OCI-LY3 (cell line): ENCODE measurements at regions not wholly inside any gene's neighbourhood (a gene's known extent, or its start where the extent isn't known, plus 50 kb on each side); places are given as distances from the start of the nearest gene placed in this dataset.

Source experiments
- H2AFZ ChIP-seq: fragments of 200-600, 300-600 bp; shearing (Covaris generic); 2 replicates; pipeline ENCODE4 v1.6.0; 2014; ENCODE audit warnings: antibody characterized with exemption, low read depth, low read length
- H3K27ac ChIP-seq: fragments of 200-600, 300-600 bp; sonication (generic); 2 replicates; pipeline ENCODE4 v1.5.1; 2014; ENCODE audit warnings: mild to moderate bottlenecking, low read length, moderate library complexity, mixed read lengths
- H3K27me3 ChIP-seq: fragments of 200-600, 300-600 bp; sonication (generic); 2 replicates; pipeline ENCODE4 v1.6.1; 2014; ENCODE audit warnings: low read depth, low read length, mixed read lengths
- H3K36me3 ChIP-seq: fragments of 200-600, 300-600 bp; sonication (generic); replicated peaks from 2 replicates; pipeline ENCODE3; 2014; ENCODE audit warnings: low read depth, low read length, mixed read lengths
- H3K4me1 ChIP-seq: fragments of 300-600, 200-600 bp; sonication (generic); 2 replicates; pipeline ENCODE4 v1.6.1; 2014; ENCODE audit warnings: low read length, mixed read lengths
- H3K4me2 ChIP-seq: fragments of 200-600, 300-600 bp; sonication (generic); 2 replicates; pipeline ENCODE4 v1.6.1; 2014; ENCODE audit warnings: low read length, mixed read lengths
- H3K4me3 ChIP-seq: fragments of 300-600, 200-600 bp; sonication (generic); 2 replicates; pipeline ENCODE4 v1.5.1; 2014; ENCODE audit warnings: antibody characterized with exemption, mild to moderate bottlenecking, low read length, moderate library complexity
- H3K79me2 ChIP-seq: fragments of 300-600, 200-600 bp; shearing (Covaris generic); 2 replicates; pipeline ENCODE4 v1.6.1; 2014; ENCODE audit warnings: mild to moderate bottlenecking, low read length, mixed read lengths
- H3K9ac ChIP-seq: fragments of 300-600, 200-600 bp; shearing (Covaris generic); 2 replicates; pipeline ENCODE4 v1.6.0; 2014; ENCODE audit warnings: mild to moderate bottlenecking, low read length, moderate library complexity
- H3K9me3 ChIP-seq: fragments of 200-600, 300-600 bp; shearing (Covaris generic); 2 replicates; pipeline ENCODE4 v1.6.1; 2014; ENCODE audit warnings: low read length, mixed read lengths; ENCODE audit not compliant: insufficient read depth
- H4K20me1 ChIP-seq: fragments of 200-600, 300-600 bp; sonication (generic); 2 replicates; pipeline ENCODE4 v1.6.1; 2016; ENCODE audit warnings: low read length, mixed read lengths; ENCODE audit not compliant: insufficient read depth
- EZH2phosphoT487 ChIP-seq: fragments of 200-600 bp; shearing (Covaris generic); IDR thresholded peaks from 2 replicates; pipeline ENCODE4 v1.6.1; 2018; ENCODE audit warnings: antibody characterized with exemption, mixed run types, low read depth
- TF ChIP-seq, protein P1 (sequence below): fragments of 200-600, 300-600 bp; sonication (generic); IDR thresholded peaks from 2 replicates; pipeline ENCODE4 v1.5.1; 2014; ENCODE audit warnings: antibody characterized with exemption, low read length, low read depth

DNA sequence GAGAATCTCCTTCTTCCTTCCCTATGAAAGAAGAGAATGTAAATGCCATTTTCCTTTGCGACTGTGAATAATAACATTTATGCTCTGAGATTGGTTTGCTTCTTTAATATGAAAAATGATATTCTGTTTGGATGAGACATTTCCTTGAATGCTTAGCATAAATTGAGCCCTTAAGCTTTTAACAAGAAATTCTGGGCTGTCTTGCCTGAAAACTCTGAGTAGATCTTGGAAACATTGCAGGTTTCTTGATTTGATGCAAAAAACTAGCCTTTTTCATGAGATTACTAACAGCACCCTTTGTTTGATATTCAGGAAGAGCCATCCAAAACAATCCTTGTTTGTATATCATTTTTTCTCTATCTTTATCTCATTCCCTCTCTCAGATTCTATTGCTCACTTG lies 272.5 kb downstream of the TMEM38B start:
- H3K9ac ChIP-seq, result no peak overlapping the region
- no peaks in the 10 kb centered on the region for H3K36me3 ChIP-seq
- no peaks in the 10 kb centered on the region for H3K79me2 ChIP-seq
- H3K4me3 ChIP-seq, result no peak overlapping the region
- peaks cover 49% of the 10 kb centered on the region for H3K27me3 ChIP-seq
- no peak overlapping the region for H2AFZ ChIP-seq
- no peaks in the 10 kb centered on the region for H3K9me3 ChIP-seq
- peaks cover 3% of the 10 kb centered on the region; the same call in 1 of the 2 replicates for H4K20me1 ChIP-seq
- peaks cover 70% of the 10 kb centered on the region for H3K4me1 ChIP-seq
- TF ChIP-seq, protein P1, sequence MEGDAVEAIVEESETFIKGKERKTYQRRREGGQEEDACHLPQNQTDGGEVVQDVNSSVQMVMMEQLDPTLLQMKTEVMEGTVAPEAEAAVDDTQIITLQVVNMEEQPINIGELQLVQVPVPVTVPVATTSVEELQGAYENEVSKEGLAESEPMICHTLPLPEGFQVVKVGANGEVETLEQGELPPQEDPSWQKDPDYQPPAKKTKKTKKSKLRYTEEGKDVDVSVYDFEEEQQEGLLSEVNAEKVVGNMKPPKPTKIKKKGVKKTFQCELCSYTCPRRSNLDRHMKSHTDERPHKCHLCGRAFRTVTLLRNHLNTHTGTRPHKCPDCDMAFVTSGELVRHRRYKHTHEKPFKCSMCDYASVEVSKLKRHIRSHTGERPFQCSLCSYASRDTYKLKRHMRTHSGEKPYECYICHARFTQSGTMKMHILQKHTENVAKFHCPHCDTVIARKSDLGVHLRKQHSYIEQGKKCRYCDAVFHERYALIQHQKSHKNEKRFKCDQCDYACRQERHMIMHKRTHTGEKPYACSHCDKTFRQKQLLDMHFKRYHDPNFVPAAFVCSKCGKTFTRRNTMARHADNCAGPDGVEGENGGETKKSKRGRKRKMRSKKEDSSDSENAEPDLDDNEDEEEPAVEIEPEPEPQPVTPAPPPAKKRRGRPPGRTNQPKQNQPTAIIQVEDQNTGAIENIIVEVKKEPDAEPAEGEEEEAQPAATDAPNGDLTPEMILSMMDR, result no peak
- TF ChIP-seq EZH2phosphoT487, result no peak
- H3K27ac ChIP-seq, result no peak overlapping the region
- H3K4me2 ChIP-seq, result no peak overlapping the region

DNA sequence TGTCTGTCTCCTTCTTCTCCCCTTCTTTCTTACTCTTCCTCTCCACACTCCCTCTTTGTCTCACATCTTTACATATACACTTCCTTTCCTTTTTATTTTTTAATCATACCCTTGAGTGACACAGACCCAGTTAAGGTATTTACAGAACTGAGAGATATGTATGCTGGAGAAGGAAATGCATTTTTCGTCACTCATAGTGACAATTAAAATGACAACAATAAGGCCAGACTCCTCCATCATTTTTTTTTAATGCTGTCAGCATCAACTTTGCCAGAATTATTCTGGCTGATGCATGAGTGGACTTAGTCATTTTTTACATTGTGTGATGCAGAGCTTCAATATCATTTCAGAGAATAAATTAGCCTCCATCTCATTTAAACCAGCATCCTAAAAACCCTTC lies 272.9 kb downstream of the TMEM38B start:
- Histone ChIP-seq H3K9me3 (no peaks in the 10 kb centered on the region), H3K4me3 (no peak overlapping the region), H3K27ac (no peak overlapping the region), H3K36me3 (no peaks in the 10 kb centered on the region), H3K27me3 (peaks cover 49% of the 10 kb centered on the region), H3K9ac (no peak overlapping the region), H3K4me2 (no peak overlapping the region), H3K79me2 (no peaks in the 10 kb centered on the region), H4K20me1 (peaks cover 3% of the 10 kb centered on the region; the same call in 1 of the 2 replicates), H2AFZ (no peak overlapping the region), H3K4me1 (peaks cover 67% of the 10 kb centered on the region)
- TF ChIP-seq, protein P1, result no peak
- no peak for TF ChIP-seq EZH2phosphoT487

DNA sequence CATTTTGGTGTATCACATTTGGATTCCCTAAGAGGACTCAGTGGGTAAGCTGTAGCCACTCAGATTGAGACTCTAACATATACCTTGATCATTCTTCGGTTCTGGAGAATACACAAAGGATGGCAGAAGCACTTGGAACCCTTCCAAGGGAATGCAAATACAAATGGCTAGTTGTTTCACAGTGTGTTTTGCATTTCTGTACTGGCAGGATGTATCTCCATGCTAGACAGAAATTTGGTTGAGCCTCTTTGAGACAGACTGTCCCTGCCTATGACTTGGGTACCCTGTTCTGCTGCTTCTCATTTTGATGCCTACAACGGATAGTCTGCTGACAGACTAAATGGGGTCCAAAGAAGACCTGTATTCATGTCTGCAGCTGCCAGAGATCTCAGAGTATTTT lies 273.5 kb downstream of the TMEM38B start:
- Histone ChIP-seq H3K4me1 (peaks cover 61% of the 10 kb centered on the region), H3K4me2 (no peak overlapping the region), H3K27ac (no peak overlapping the region), H3K27me3 (peaks cover 53% of the 10 kb centered on the region), H3K4me3 (no peak overlapping the region), H3K79me2 (no peaks in the 10 kb centered on the region), H3K9ac (no peak overlapping the region), H4K20me1 (peaks cover 3% of the 10 kb centered on the region; the same call in 1 of the 2 replicates), H3K9me3 (no peaks in the 10 kb centered on the region), H2AFZ (no peak overlapping the region), H3K36me3 (no peaks in the 10 kb centered on the region)
- no peak for TF ChIP-seq EZH2phosphoT487
- TF ChIP-seq, protein P1, result no peak

DNA sequence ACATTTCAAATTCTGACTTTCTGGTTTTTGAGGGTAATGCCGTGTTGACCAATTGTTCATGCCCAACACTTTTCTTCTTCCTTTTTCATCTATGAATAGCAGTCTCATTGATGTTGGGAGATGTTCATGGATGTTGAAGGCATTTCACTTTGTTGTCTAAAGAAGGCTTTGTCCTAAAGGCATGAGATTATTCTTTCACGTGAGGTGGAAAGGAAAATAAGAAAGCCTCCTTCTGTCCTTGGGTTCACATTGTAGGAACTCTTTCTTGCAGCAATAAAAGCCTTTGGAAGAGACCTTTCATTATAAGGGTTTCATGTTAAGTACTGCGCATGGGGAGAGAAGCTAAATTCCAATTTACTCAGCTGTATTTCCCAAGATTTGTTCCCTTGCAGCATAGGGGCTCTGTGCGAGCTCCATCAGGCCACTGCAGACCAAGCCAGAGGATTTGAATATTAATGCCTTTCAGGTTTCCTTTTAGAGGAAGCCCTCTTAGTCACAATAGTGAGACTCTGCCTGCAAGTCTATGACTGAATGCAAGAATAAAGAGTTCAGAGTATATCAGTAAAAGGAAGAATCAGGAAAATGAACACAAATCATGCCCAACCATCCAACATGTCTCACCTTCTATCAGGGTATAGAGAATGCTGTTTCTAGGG lies 274.6 kb downstream of the TMEM38B start:
- peaks cover 50% of the 10 kb centered on the region for H3K4me1 ChIP-seq
- peaks cover 64% of the 10 kb centered on the region for H3K27me3 ChIP-seq
- H4K20me1 ChIP-seq, result peaks cover 3% of the 10 kb centered on the region; the same call in 1 of the 2 replicates
- no peaks in the 10 kb centered on the region for H3K9me3 ChIP-seq
- H2AFZ ChIP-seq, result no peak overlapping the region
- H3K4me2 ChIP-seq, result peak overlapping the region; percentile 57
- TF ChIP-seq EZH2phosphoT487, result no peak
- TF ChIP-seq, protein P1, result no peak
- no peaks in the 10 kb centered on the region for H3K79me2 ChIP-seq
- no peak overlapping the region for H3K9ac ChIP-seq
- no peaks in the 10 kb centered on the region for H3K36me3 ChIP-seq
- H3K4me3 ChIP-seq, result peak overlapping the region; percentile 31; the same call in 1 of the 2 replicates
- H3K27ac ChIP-seq, result no peak overlapping the region
